ENCODE measurements at regions not wholly inside any gene's neighbourhood (a gene's known extent, or its start where the extent isn't known, plus 50 kb on each side); places are given as distances from the start of the nearest gene placed in this dataset.

GRCh38 chr2:103734911-103735310, 973.1 kb downstream of the TMEM182 start:
- DNase-seq (ENCODE audit: low read depth in 2 of 2): no peak

GRCh38 chr2:103738108-103738507, 976.3 kb downstream of the TMEM182 start:
- DNase-seq (ENCODE audit: low read depth in 2 of 2): no peak

GRCh38 chr2:103738606-103739005, 976.8 kb downstream of the TMEM182 start:
- DNase-seq (ENCODE audit: low read depth in 2 of 2): no peak

- no peak for DNase-seq (ENCODE audit: low read depth in 2 of 2)
Measured at GRCh38 chr2:103739186-103739585, 977.4 kb downstream of the TMEM182 start.

- no peak for DNase-seq (ENCODE audit: low read depth in 2 of 2)
Measured at GRCh38 chr2:103739921-103740320, 978.1 kb downstream of the TMEM182 start.

GRCh38 chr2:103740631-103741030, 978.8 kb downstream of the TMEM182 start:
- no peak for DNase-seq (ENCODE audit: low read depth in 2 of 2)

- no peak for DNase-seq (ENCODE audit: low read depth in 2 of 2)
Measured at GRCh38 chr2:103743195-103743594, 981.4 kb downstream of the TMEM182 start.

- no peak for DNase-seq (ENCODE audit: low read depth in 2 of 2)
Measured at GRCh38 chr2:103754530-103754929, 992.7 kb downstream of the TMEM182 start.

GRCh38 chr2:103773884-103774283, 1012.1 kb downstream of the TMEM182 start:
- DNase-seq (ENCODE audit: low read depth in 2 of 2): no peak

- DNase-seq (ENCODE audit: low read depth in 2 of 2): no peak
Measured at GRCh38 chr2:103780088-103780702, 1018.4 kb downstream of the TMEM182 start.

- DNase-seq (ENCODE audit: low read depth in 2 of 2): no peak
Measured at GRCh38 chr2:103781313-103781712, 1019.5 kb downstream of the TMEM182 start.

- DNase-seq (ENCODE audit: low read depth in 2 of 2): no peak
Measured at GRCh38 chr2:103784261-103784660, 1022.4 kb downstream of the TMEM182 start.

GRCh38 chr2:103785432-103785831, 1023.6 kb downstream of the TMEM182 start:
- DNase-seq (ENCODE audit: low read depth in 2 of 2): no peak

- DNase-seq (ENCODE audit: low read depth in 2 of 2): no peak
Measured at GRCh38 chr2:103785956-103786355, 1024.1 kb downstream of the TMEM182 start.

GRCh38 chr2:103788389-103788788, 1026.6 kb downstream of the TMEM182 start:
- DNase-seq (ENCODE audit: low read depth in 2 of 2): no peak

GRCh38 chr2:103788951-103789350, 1027.1 kb downstream of the TMEM182 start:
- DNase-seq (ENCODE audit: low read depth in 2 of 2): no peak

- no peak for DNase-seq (ENCODE audit: low read depth in 2 of 2)
Measured at GRCh38 chr2:103789381-103790095, 1027.7 kb downstream of the TMEM182 start.

GRCh38 chr2:103792042-103792441, 1030.2 kb downstream of the TMEM182 start:
- DNase-seq (ENCODE audit: low read depth in 2 of 2): no peak

- no peak for DNase-seq (ENCODE audit: low read depth in 2 of 2)
Measured at GRCh38 chr2:103798291-103798690, 1036.5 kb downstream of the TMEM182 start.

- DNase-seq (ENCODE audit: low read depth in 2 of 2): no peak
Measured at GRCh38 chr2:103804013-103804412, 1042.2 kb downstream of the TMEM182 start.

- no peak for DNase-seq (ENCODE audit: low read depth in 2 of 2)
Measured at GRCh38 chr2:103805746-103806145, 1043.9 kb downstream of the TMEM182 start.

- DNase-seq (ENCODE audit: low read depth in 2 of 2): no peak
Measured at GRCh38 chr2:103808814-103809213, 1045.1 kb upstream of the POU3F3 start.

GRCh38 chr2:103809415-103809814, 1044.5 kb upstream of the POU3F3 start:
- no peak for DNase-seq (ENCODE audit: low read depth in 2 of 2)

Data from activated CD4-positive, alpha-beta T cell treated with anti-CD3 and anti-CD28 coated beads for 24 hours (primary cell).